ENCODE measurements at regions not wholly inside any gene's neighbourhood (a gene's known extent, or its start where the extent isn't known, plus 50 kb on each side); places are given as distances from the start of the nearest gene placed in this dataset.

- Histone ChIP-seq H3K9ac (ENCODE audit: low read length in 3 of 3) (no peak overlapping the region), H3K27ac (ENCODE audit: low read depth in 2 of 2, low read length in 2 of 2) (no peak overlapping the region), H3K36me3 (ENCODE audit: control insufficient read depth in 2 of 3, insufficient read depth in 3 of 3, low read length in 3 of 3) (no peaks in the 10 kb centered on the region), H3K4me3 (ENCODE audit: low read length in 3 of 3) (no peak overlapping the region), H3K9me3 (ENCODE audit: control insufficient read depth in 2 of 3, insufficient read depth in 1 of 3, low read length in 3 of 3) (no peaks in the 10 kb centered on the region), H3K4me1 (ENCODE audit: control insufficient read depth in 2 of 3, insufficient read depth in 2 of 3, low read depth in 1 of 3, low read length in 3 of 3) (no peaks in the 10 kb centered on the region), H3K27me3 (ENCODE audit: control insufficient read depth, insufficient read depth, low read length) (no peaks in the 10 kb centered on the region)
- FAIRE-seq: no peak
- intact Hi-C loops (cut with DNase I): no loop called here
- no peak for TF ChIP-seq CTCF (IDR thresholded peaks at IDR 0.05; ENCODE audit: borderline replicate concordance, extremely low read depth, insufficient read depth)
- peak in 1 of 5 donors; percentile 11 for DNase-seq
Measured at GRCh38 chr4:116726523-116726922, 358.9 kb downstream of the TRAM1L1 start.

GRCh38 chr4:116724249-116724648, 361.1 kb downstream of the TRAM1L1 start:
- Histone ChIP-seq H3K27ac (ENCODE audit: low read depth in 2 of 2, low read length in 2 of 2) (no peak overlapping the region), H3K4me1 (ENCODE audit: control insufficient read depth in 2 of 3, insufficient read depth in 2 of 3, low read depth in 1 of 3, low read length in 3 of 3) (no peaks in the 10 kb centered on the region), H3K9ac (ENCODE audit: low read length in 3 of 3) (no peak overlapping the region), H3K9me3 (ENCODE audit: control insufficient read depth in 2 of 3, insufficient read depth in 1 of 3, low read length in 3 of 3) (no peaks in the 10 kb centered on the region), H3K27me3 (ENCODE audit: control insufficient read depth, insufficient read depth, low read length) (no peaks in the 10 kb centered on the region), H3K4me3 (ENCODE audit: low read length in 3 of 3) (no peak overlapping the region), H3K36me3 (ENCODE audit: control insufficient read depth in 2 of 3, insufficient read depth in 3 of 3, low read length in 3 of 3) (no peaks in the 10 kb centered on the region)
- intact Hi-C loops (cut with DNase I): no loop called here
- FAIRE-seq (no peak), DNase-seq (no peak)
- TF ChIP-seq CTCF (IDR thresholded peaks at IDR 0.05; ENCODE audit: borderline replicate concordance, extremely low read depth, insufficient read depth): no peak

GRCh38 chr4:116705466-116705865, 379.9 kb downstream of the TRAM1L1 start:
- peak in 1 of 5 donors; percentile 70 for DNase-seq
- H3K9ac ChIP-seq (ENCODE audit: low read length in 3 of 3): no peak overlapping the region
- H3K4me3 ChIP-seq (ENCODE audit: low read length in 3 of 3): no peak overlapping the region
- no peak overlapping the region for H3K27ac ChIP-seq (ENCODE audit: low read depth in 2 of 2, low read length in 2 of 2)
- intact Hi-C loops (cut with DNase I): no loop called here
- no peak for TF ChIP-seq CTCF (IDR thresholded peaks at IDR 0.05; ENCODE audit: borderline replicate concordance, extremely low read depth, insufficient read depth)
- no peak for FAIRE-seq
- H3K4me1 ChIP-seq (ENCODE audit: control insufficient read depth in 2 of 3, insufficient read depth in 2 of 3, low read depth in 1 of 3, low read length in 3 of 3): no peaks in the 10 kb centered on the region
- H3K27me3 ChIP-seq (ENCODE audit: control insufficient read depth, insufficient read depth, low read length): no peaks in the 10 kb centered on the region
- no peaks in the 10 kb centered on the region for H3K36me3 ChIP-seq (ENCODE audit: control insufficient read depth in 2 of 3, insufficient read depth in 3 of 3, low read length in 3 of 3)
- H3K9me3 ChIP-seq (ENCODE audit: control insufficient read depth in 2 of 3, insufficient read depth in 1 of 3, low read length in 3 of 3): no peaks in the 10 kb centered on the region

GRCh38 chr4:116702949-116703348, 382.4 kb downstream of the TRAM1L1 start:
- no peak for DNase-seq
- H3K4me3 ChIP-seq (ENCODE audit: low read length in 3 of 3): no peak overlapping the region
- H3K9me3 ChIP-seq (ENCODE audit: control insufficient read depth in 2 of 3, insufficient read depth in 1 of 3, low read length in 3 of 3): no peaks in the 10 kb centered on the region
- no peaks in the 10 kb centered on the region for H3K27me3 ChIP-seq (ENCODE audit: control insufficient read depth, insufficient read depth, low read length)
- peak; percentile 8 for TF ChIP-seq CTCF (IDR thresholded peaks at IDR 0.05; ENCODE audit: borderline replicate concordance, extremely low read depth, insufficient read depth)
- no peaks in the 10 kb centered on the region for H3K4me1 ChIP-seq (ENCODE audit: control insufficient read depth in 2 of 3, insufficient read depth in 2 of 3, low read depth in 1 of 3, low read length in 3 of 3)
- H3K36me3 ChIP-seq (ENCODE audit: control insufficient read depth in 2 of 3, insufficient read depth in 3 of 3, low read length in 3 of 3): no peaks in the 10 kb centered on the region
- no peak overlapping the region for H3K9ac ChIP-seq (ENCODE audit: low read length in 3 of 3)
- H3K27ac ChIP-seq (ENCODE audit: low read depth in 2 of 2, low read length in 2 of 2): no peak overlapping the region
- FAIRE-seq: no peak
- intact Hi-C loops (cut with DNase I): no loop called here

All from kidney (tissue), 13 donors.